ENCODE measurements at regions not wholly inside any gene's neighbourhood (a gene's known extent, or its start where the extent isn't known, plus 50 kb on each side); places are given as distances from the start of the nearest gene placed in this dataset.
"Not testable (repeated sequence)": the region's sequence is repeated elsewhere in the genome, so short reads cannot be mapped to it uniquely, and the experiment has no call there.

DNA sequence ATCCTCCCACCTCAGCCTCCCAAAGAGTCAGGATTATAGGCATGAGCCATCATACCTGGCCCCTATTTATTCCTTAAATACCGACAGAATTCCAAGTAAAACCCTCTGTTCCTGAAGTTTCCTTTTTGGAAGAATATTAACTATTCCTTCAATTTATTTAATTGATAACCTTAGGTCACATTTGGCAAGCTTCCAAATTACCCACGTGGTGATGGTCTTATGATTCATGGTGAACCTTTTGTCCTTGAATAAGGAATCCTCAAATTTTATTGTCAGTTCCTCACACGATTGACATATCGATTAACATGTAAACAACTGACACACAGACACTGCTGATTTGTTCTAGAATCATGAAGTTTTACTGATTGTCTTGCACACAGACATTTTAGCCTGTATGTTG, 130.6 kb upstream of the LRRC61 start:
- not testable (repeated sequence) for ATAC-seq (ENCODE audit: low read depth); H3K4me1 Mint-ChIP-seq; H3K27ac Mint-ChIP-seq; H3K4me3 Mint-ChIP-seq; H3K27me3 Mint-ChIP-seq; DNase-seq (ENCODE audit: low spot score in 2 of 2); H3K9me3 Mint-ChIP-seq; H3K36me3 Mint-ChIP-seq

DNA sequence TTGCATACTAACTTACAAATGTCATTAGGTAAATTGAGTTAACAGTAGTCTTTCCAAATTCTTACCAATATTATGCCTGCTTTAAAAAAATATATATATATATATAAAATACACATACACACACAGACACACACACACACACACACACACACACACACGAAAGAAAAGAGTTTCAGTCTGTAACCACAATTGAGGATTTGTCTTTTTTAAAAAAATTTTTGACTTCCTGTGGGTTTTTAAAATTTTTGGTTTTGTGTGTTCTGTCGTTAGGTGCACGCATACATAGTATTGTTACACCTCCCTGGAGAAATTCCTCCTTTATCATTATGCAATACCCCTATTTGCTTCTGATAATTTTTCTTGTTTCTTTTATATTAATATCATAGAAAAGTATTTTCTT, 129.3 kb upstream of the LRRC61 start:
- not testable (repeated sequence) for H3K4me1 Mint-ChIP-seq; DNase-seq (ENCODE audit: low spot score in 2 of 2); H3K27me3 Mint-ChIP-seq; H3K36me3 Mint-ChIP-seq; H3K27ac Mint-ChIP-seq; H3K9me3 Mint-ChIP-seq; H3K4me3 Mint-ChIP-seq; ATAC-seq (ENCODE audit: low read depth)
